PC-9 (cell line): ENCODE measurements at regions not wholly inside any gene's neighbourhood (a gene's known extent, or its start where the extent isn't known, plus 50 kb on each side); places are given as distances from the start of the nearest gene placed in this dataset.

Experiments
- EZH2 ChIP-seq: fragments of 200-600 bp; sonication (generic); IDR thresholded peaks from 2 replicates; pipeline ENCODE4 v1.8.0; 2017; ENCODE audit warnings: antibody characterized with exemption, low read depth
- TF ChIP-seq, protein P1 (sequence below): fragments of 200-600 bp; sonication (generic); conservative IDR thresholded peaks from 2 replicates; pipeline ENCODE4 v1.6.1; 2017; ENCODE audit warnings: mixed run types, antibody characterized with exemption, mild to moderate bottlenecking, moderate library complexity

DNA sequence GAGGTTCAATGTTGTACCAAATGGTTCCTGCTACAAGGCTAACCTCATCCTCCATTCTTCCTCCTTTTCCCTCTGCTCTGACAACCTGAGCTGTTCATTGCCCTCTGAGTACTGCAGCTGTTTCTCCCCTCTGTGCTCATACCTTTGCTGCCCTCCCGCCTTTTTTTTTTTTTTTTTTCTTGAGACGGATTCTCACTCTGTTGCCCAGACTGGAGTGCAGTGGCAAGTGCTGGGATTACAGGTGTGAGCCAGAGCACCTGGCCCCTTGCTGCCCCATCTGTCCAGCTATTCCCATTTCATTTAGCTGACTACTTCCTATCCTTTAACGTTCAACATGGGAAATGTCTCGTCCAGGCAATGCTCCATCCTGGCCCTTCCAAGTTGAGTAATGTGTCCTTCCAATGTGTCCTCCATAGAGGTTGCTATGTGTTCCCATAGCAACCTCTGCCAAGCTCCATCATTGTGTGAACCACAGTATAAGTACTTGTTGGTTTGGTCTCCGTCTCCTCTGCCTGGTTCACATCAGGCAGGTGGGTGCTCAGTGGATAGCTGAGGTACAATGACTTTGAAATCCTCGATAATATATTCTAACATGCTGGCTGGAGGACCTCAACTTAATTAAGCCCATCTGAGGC, 179.9 kb upstream of the ANKRD28 start:
- TF ChIP-seq, protein P1, sequence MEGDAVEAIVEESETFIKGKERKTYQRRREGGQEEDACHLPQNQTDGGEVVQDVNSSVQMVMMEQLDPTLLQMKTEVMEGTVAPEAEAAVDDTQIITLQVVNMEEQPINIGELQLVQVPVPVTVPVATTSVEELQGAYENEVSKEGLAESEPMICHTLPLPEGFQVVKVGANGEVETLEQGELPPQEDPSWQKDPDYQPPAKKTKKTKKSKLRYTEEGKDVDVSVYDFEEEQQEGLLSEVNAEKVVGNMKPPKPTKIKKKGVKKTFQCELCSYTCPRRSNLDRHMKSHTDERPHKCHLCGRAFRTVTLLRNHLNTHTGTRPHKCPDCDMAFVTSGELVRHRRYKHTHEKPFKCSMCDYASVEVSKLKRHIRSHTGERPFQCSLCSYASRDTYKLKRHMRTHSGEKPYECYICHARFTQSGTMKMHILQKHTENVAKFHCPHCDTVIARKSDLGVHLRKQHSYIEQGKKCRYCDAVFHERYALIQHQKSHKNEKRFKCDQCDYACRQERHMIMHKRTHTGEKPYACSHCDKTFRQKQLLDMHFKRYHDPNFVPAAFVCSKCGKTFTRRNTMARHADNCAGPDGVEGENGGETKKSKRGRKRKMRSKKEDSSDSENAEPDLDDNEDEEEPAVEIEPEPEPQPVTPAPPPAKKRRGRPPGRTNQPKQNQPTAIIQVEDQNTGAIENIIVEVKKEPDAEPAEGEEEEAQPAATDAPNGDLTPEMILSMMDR, result no peak
- no peak for TF ChIP-seq EZH2
